ENCODE measurements at regions not wholly inside any gene's neighbourhood (a gene's known extent, or its start where the extent isn't known, plus 50 kb on each side); places are given as distances from the start of the nearest gene placed in this dataset.

DNA sequence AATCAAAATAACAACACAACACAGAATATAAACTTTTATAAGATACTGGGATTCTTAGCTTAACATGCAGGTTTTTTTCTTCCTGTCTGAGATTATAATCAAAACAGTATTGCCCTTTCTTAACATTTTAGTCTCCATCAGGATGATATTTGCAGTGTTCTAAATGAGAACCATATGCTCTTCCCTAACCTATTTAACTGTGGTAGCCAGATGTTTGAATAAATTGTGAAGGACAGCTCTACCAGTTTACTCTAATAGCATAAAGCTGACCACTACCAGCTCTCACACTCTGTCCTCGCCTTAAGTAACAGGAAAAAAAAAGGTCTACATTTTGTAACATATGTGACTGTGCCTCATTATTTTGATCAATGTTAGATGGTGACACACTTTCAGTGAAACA is 618.7 kb upstream of the SGCG start:
- no peak for TF ChIP-seq POLR2AphosphoS5 (IDR thresholded peaks at IDR 0.05)
- TF ChIP-seq, protein P1, sequence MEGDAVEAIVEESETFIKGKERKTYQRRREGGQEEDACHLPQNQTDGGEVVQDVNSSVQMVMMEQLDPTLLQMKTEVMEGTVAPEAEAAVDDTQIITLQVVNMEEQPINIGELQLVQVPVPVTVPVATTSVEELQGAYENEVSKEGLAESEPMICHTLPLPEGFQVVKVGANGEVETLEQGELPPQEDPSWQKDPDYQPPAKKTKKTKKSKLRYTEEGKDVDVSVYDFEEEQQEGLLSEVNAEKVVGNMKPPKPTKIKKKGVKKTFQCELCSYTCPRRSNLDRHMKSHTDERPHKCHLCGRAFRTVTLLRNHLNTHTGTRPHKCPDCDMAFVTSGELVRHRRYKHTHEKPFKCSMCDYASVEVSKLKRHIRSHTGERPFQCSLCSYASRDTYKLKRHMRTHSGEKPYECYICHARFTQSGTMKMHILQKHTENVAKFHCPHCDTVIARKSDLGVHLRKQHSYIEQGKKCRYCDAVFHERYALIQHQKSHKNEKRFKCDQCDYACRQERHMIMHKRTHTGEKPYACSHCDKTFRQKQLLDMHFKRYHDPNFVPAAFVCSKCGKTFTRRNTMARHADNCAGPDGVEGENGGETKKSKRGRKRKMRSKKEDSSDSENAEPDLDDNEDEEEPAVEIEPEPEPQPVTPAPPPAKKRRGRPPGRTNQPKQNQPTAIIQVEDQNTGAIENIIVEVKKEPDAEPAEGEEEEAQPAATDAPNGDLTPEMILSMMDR (IDR thresholded peaks at IDR 0.05) = no peak
- no peak for TF ChIP-seq POLR2A (IDR thresholded peaks at IDR 0.05)
- TF ChIP-seq EP300 (IDR thresholded peaks at IDR 0.05) = no peak
